Right lobe of liver (tissue), 4 donors: ENCODE measurements at regions not wholly inside any gene's neighbourhood (a gene's known extent, or its start where the extent isn't known, plus 50 kb on each side); places are given as distances from the start of the nearest gene placed in this dataset.

ENCODE experiments used
- CTCF ChIP-seq, 4 donors: fragments of 200-600 bp in 3 of 4; fragments of 450-650 bp in 1 of 4; IDR thresholded peaks; one replicate each; pipeline versions ENCODE4 v1.5.1 to v1.8.0; 2016 to 2022; ENCODE audit warnings: antibody characterized with exemption in 4 of 4, mild to moderate bottlenecking in 2 of 4
- POLR2A ChIP-seq: fragments of 450-650 bp; IDR thresholded peaks from one replicate; pipeline ENCODE4 v1.6.1; 2017; ENCODE audit warnings: antibody characterized with exemption, mild to moderate bottlenecking
- donor health status: DM: no; HTN: no; CAD: no.
- donor health status: DM: no; HTN: no; CAD: no.
- donor health status: DM: no; HTN: yes; CAD: no.

GRCh38 chr3:160053048-160053391 lies 64.4 kb downstream of the IL12A start:
- TF ChIP-seq CTCF (IDR thresholded peaks at IDR 0.05) (no peak), POLR2A (no peak)
